Suprapubic skin (tissue), 4 donors: ENCODE measurements at regions not wholly inside any gene's neighbourhood (a gene's known extent, or its start where the extent isn't known, plus 50 kb on each side); places are given as distances from the start of the nearest gene placed in this dataset.

Experiments
- POLR2A ChIP-seq, 2 donors: fragments of 450-650 bp; IDR thresholded peaks; one replicate each; pipeline ENCODE4 v1.6.1; 2017; ENCODE audit warnings: antibody characterized with exemption in 2 of 2, mild to moderate bottlenecking in 2 of 2, moderate library complexity in 2 of 2
- POLR2AphosphoS5 ChIP-seq, 3 donors: sonication (generic); formaldehyde crosslinking; IDR thresholded peaks; one replicate each; pipeline ENCODE4 v1.6.1; 2017; ENCODE audit warnings: antibody characterized with exemption in 3 of 3

- no peak for TF ChIP-seq POLR2AphosphoS5 (IDR thresholded peaks at IDR 0.05)
- no peak for TF ChIP-seq POLR2A (IDR thresholded peaks at IDR 0.05)
Observed at GRCh38 chr7:131039836-131040235, 287.8 kb upstream of the MKLN1 start.
